ENCODE measurements at regions not wholly inside any gene's neighbourhood (a gene's known extent, or its start where the extent isn't known, plus 50 kb on each side); places are given as distances from the start of the nearest gene placed in this dataset.

DNA sequence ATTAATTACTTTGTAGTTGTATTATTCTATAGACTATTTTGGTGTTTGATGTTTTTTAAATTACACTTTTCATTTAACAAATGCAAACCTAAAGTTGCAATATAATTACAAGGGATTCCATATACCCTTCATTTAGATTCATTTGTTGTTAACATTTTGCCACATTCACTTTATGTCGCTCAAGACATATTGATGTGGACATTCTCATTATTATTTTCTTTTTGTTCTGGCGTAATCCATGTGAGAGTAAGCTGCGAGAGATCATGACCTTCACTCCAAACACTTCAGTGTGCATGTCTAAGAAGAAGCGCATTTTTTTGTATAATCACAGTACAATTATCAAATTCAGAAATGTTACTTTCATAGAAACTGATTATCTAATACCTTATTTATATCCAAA is 280.6 kb downstream of the CALCRL start:
- H3K4me3 ChIP-seq (ENCODE audit: low read depth, poor library complexity, severe bottlenecking): no peak overlapping the region
- no peak for DNase-seq (ENCODE audit: low spot score in 2 of 2)
- WGBS, 2 donors: 95 to 96% methylated on average over 4 of the region's 4 CpGs
- TF ChIP-seq, protein P1, sequence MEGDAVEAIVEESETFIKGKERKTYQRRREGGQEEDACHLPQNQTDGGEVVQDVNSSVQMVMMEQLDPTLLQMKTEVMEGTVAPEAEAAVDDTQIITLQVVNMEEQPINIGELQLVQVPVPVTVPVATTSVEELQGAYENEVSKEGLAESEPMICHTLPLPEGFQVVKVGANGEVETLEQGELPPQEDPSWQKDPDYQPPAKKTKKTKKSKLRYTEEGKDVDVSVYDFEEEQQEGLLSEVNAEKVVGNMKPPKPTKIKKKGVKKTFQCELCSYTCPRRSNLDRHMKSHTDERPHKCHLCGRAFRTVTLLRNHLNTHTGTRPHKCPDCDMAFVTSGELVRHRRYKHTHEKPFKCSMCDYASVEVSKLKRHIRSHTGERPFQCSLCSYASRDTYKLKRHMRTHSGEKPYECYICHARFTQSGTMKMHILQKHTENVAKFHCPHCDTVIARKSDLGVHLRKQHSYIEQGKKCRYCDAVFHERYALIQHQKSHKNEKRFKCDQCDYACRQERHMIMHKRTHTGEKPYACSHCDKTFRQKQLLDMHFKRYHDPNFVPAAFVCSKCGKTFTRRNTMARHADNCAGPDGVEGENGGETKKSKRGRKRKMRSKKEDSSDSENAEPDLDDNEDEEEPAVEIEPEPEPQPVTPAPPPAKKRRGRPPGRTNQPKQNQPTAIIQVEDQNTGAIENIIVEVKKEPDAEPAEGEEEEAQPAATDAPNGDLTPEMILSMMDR (IDR thresholded peaks at IDR 0.05): no peak
- TF ChIP-seq POLR2A (IDR thresholded peaks at IDR 0.05): no peak
- intact Hi-C loops (cut with DNase I; ENCODE audit: low total_unique reads): no loop called here

GRCh38 chr2:187165936-187166610 is 282.0 kb downstream of the CALCRL start:
- no peak for DNase-seq (ENCODE audit: low spot score in 2 of 2)
- WGBS, 2 donors: 84 to 100% methylated on average over 1 of the region's 1 CpG
- intact Hi-C loops (cut with DNase I; ENCODE audit: low total_unique reads): no loop called here

DNA sequence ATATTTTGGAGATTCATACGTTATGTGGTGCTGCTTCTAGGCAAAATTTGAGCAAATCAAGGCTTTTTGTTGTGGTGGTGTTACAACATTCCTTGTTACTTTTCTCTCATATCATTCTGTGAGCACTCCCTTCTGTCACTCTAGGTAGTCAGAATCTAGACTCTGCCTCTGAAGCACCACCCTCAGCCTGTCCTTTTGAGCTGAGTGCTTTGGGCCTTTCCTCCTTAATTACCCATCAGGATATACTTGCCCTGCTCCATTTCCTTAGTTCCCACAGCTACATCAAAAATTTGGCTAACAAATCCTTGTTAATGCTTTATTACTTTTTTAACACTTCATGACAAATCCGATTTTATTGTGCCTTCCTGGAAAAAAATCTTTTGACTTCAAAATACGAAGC is 289.6 kb downstream of the CALCRL start:
- TF ChIP-seq, protein P1 (IDR thresholded peaks at IDR 0.05): no peak
- no peak for TF ChIP-seq POLR2A (IDR thresholded peaks at IDR 0.05)
- no peak for DNase-seq (ENCODE audit: low spot score in 2 of 2)
- WGBS, 2 donors: 58 to 68% methylated on average over 3 of the region's 3 CpGs
- intact Hi-C loops (cut with DNase I; ENCODE audit: low total_unique reads): no loop called here
- no peak overlapping the region for H3K4me3 ChIP-seq (ENCODE audit: low read depth, poor library complexity, severe bottlenecking)

More at GRCh38 chr2:187165936-187166610, 282.0 kb downstream of the CALCRL start:
- TF ChIP-seq, protein P1 (IDR thresholded peaks at IDR 0.05): no peak
- TF ChIP-seq POLR2A (IDR thresholded peaks at IDR 0.05): no peak
- H3K4me3 ChIP-seq (ENCODE audit: low read depth, poor library complexity, severe bottlenecking): no peak overlapping the region

DNA sequence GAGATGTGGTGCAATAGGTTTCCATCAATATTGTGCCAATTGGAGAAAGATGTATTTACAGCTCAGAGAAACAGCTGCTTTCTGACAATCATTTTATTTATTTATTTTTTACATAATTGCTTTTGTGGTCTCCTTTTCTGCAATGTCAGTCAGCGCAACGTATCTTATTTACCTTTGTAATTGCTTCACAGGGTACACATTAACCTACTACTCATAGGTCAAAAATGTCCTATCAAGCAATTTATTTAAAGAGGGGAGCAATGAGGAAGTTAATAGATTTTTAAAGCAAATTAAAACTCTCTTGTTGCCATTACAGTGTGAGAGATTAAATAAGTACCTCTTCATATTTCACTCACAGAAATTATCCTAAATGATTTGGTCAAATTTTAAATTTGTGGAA is 291.0 kb downstream of the CALCRL start:
- TF ChIP-seq POLR2A (IDR thresholded peaks at IDR 0.05): no peak
- TF ChIP-seq, protein P1 (IDR thresholded peaks at IDR 0.05): no peak
- WGBS, 2 donors: 93% methylated on average over 2 of the region's 2 CpGs
- DNase-seq (ENCODE audit: low spot score in 2 of 2): no peak
- H3K4me3 ChIP-seq (ENCODE audit: low read depth, poor library complexity, severe bottlenecking): no peak overlapping the region
- intact Hi-C loops (cut with DNase I; ENCODE audit: low total_unique reads): no loop called here

- WGBS, 2 donors: 82 to 87% methylated on average over 1 of the region's 1 CpG
- TF ChIP-seq, protein P1 (IDR thresholded peaks at IDR 0.05): no peak
- no peak for TF ChIP-seq POLR2A (IDR thresholded peaks at IDR 0.05)
- intact Hi-C loops (cut with DNase I; ENCODE audit: low total_unique reads): no loop called here
- no peak for DNase-seq (ENCODE audit: low spot score in 2 of 2)
- H3K4me3 ChIP-seq (ENCODE audit: low read depth, poor library complexity, severe bottlenecking): no peak overlapping the region
Measured at GRCh38 chr2:187155476-187155875, 292.6 kb downstream of the CALCRL start.

GRCh38 chr2:187150670-187151069 is 297.4 kb downstream of the CALCRL start:
- intact Hi-C loops (cut with DNase I; ENCODE audit: low total_unique reads): no loop called here
- TF ChIP-seq POLR2A (IDR thresholded peaks at IDR 0.05): no peak
- TF ChIP-seq, protein P1 (IDR thresholded peaks at IDR 0.05): no peak
- DNase-seq (ENCODE audit: low spot score in 2 of 2): no peak
- WGBS, 2 donors: 52 to 57% methylated on average over 3 of the region's 3 CpGs
- H3K4me3 ChIP-seq (ENCODE audit: low read depth, poor library complexity, severe bottlenecking): no peak overlapping the region
